GM13977 (cell line): ENCODE measurements at regions not wholly inside any gene's neighbourhood (a gene's known extent, or its start where the extent isn't known, plus 50 kb on each side); places are given as distances from the start of the nearest gene placed in this dataset.

ENCODE experiments used
- DNase-seq: peaks from one replicate; pipeline ENCODE4 v3.0.0; 2012; ENCODE audit warnings: low spot score
- CTCF ChIP-seq: IDR thresholded peaks from 2 replicates; pipeline ENCODE4 v1.5.1; 2012; ENCODE audit warnings: mild to moderate bottlenecking, control low read depth; ENCODE audit not compliant: insufficient read depth; ENCODE audit errors: extremely low read depth, missing control alignments
- in situ Hi-C: fragments of 300-500 bp; cut with MboI; formaldehyde crosslinking; loops from one replicate; pipeline ENCODE4 v1.12.0; 2022; ENCODE audit warnings: low sequenced_read_pairs, low pct_unique_long_range_greater_than_20kb, mixed read lengths, inconsistent platforms; ENCODE audit not compliant: unreplicated experiment

- in situ Hi-C loops = no loop called here
- no peak for TF ChIP-seq CTCF
- DNase-seq = no peak
Observed at GRCh38 chr3:189100866-189101265, 70.9 kb upstream of the TPRG1 start.

- in situ Hi-C loops = no loop called here
Observed at GRCh38 chr3:189101594-189101993, 70.2 kb upstream of the TPRG1 start.

GRCh38 chr3:189103208-189103607 is 68.6 kb upstream of the TPRG1 start:
- in situ Hi-C loops = no loop called here
- TF ChIP-seq CTCF = no peak
- no peak for DNase-seq

More at GRCh38 chr3:189101594-189101993, 70.2 kb upstream of the TPRG1 start:
- no peak for TF ChIP-seq CTCF
- DNase-seq = no peak

- no peak for TF ChIP-seq CTCF
- in situ Hi-C loops = no loop called here
- no peak for DNase-seq
Observed at GRCh38 chr3:189108067-189108466, 63.7 kb upstream of the TPRG1 start.

GRCh38 chr3:189108735-189109134 is 63.0 kb upstream of the TPRG1 start:
- no peak for TF ChIP-seq CTCF
- in situ Hi-C loops = no loop called here
- DNase-seq = no peak

GRCh38 chr3:189109145-189109544 is 62.6 kb upstream of the TPRG1 start:
- in situ Hi-C loops = no loop called here
- DNase-seq = no peak
- TF ChIP-seq CTCF = no peak

GRCh38 chr3:189117087-189117486 is 54.7 kb upstream of the TPRG1 start:
- no peak for TF ChIP-seq CTCF
- in situ Hi-C loops = no loop called here
- no peak for DNase-seq
